ENCODE measurements at regions not wholly inside any gene's neighbourhood (a gene's known extent, or its start where the extent isn't known, plus 50 kb on each side); places are given as distances from the start of the nearest gene placed in this dataset.

DNA sequence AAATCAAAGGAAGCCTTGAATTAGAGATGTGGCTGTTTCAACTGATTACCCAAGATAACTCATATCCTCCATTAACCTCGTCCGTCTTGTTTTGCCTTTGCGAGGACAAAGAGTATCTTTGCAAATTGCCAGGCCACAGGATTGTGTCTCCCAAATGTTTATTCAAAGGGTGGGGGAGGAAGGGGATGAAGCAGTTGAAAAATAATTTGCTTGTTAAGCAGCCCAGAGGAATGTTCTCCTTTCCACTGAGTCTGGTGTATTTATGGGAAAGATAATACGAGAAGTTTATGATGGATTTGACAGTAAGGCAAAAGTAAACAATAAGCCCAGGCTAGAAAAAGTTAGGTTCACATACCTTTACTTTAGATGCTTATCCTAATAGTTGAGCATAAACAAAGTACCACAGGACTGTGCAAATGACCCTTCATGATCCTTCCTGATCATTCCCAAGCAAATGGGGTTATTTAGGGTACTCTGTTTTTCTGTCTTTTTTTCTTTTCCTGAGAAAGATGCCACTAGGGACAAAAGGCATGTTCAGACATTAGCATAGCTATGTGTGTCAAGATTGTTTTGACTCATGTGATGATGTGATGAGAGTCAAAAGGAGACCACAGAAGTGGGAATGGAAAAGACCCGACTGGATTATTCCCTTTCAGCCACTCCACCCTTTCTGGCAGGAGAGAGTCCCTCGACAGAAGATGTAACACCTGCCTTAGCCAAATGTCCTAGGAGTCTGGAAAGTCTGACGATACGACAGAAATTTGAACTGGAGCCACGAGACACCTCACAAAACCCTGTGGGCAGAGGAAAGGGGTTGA, 243.0 kb upstream of the GLI3 start:
- no peak for DNase-seq

DNA sequence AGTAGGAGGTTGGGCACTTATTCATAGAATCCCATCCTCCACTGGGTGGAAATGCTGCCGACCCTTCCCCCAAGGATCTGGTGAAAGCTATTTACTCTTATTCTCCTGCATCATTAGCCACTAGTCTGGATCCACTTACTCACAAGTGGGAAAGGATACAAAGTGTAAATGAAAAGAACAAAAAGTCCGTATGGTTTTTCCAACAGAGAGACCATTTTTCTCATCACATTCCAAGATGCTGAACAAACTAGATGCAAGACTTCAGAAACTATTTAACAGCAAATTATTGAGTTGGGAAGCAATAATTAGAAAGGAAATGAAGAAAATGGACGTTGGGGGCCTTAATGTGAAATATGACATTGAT, 242.4 kb upstream of the GLI3 start:
- DNase-seq = no peak

DNA sequence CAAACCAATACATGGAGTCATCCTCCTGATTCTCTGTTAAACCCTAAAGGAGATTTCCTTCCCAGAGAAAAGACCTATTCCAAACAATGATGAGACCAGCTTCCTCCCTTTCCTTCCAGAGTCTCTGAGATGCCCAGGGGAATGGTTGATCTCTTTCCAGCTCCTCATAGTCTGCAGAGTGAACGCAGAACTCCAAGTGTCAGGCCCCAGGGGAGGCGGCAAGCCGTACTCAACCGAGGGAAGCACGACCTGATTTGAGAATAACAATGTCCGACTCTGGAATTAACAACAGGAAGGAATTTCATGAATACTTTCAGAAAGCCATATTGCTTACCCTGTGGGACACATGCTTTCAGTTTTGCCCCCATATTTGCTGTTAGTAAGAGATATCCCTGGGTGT, 241.7 kb upstream of the GLI3 start:
- no peak for DNase-seq

DNA sequence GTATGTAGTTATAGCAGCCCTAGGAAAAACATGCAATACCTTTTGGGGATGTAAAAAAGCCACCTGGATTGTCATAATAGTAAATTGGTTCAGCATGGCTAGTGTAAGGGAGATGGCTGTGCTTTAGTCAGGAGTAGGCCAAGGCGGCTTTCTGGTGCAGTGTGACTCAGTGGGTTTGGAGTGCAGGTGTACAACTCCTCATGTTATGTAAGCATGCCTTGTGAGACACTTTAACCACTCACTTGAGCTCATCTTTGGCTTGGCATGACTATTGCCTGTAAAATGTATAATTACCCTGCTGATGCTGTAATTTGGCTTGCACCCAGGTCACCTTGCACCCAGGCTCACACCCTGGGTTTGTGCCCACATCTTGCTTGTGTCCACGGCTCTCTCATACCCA, 239.2 kb upstream of the GLI3 start:
- DNase-seq = no peak

DNA sequence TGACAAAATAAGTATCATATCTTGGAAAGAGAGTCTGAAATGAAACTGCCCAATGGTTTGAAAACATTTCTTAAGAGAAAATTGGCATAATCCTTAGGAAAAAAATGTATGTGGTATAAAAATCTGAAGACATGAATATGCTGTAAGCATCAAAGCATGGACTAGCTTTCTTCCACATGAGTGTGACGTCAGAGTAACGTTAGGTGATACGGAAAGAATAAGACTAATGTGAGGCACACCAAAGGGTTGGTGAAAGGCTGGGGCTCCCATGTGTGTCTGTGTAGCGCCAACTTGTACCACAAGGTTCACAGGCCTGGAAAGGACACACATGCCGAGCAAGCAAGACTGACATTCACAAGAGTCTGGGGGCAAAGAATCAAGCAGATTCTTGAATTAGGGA, 238.1 kb upstream of the GLI3 start:
- DNase-seq = no peak

DNA sequence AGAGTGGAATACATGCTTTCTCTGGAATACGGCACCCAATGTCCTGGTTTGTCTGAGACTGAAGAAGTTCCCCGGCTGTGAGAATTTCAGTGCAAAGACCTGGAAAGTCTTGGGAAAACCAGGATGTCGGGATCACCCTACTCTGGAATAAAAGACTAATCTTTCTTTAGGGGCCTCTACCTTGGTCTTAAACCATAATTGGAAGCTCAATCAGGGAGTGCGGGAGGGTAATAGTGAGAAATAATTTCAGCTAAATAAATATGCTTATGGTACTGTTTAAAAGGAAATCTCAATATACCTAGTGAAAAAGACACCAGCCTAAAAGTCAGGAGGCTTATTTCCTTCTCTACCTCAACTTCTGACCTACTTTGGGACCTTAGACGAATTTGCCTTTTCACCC, 236.1 kb upstream of the GLI3 start:
- DNase-seq = no peak

DNA sequence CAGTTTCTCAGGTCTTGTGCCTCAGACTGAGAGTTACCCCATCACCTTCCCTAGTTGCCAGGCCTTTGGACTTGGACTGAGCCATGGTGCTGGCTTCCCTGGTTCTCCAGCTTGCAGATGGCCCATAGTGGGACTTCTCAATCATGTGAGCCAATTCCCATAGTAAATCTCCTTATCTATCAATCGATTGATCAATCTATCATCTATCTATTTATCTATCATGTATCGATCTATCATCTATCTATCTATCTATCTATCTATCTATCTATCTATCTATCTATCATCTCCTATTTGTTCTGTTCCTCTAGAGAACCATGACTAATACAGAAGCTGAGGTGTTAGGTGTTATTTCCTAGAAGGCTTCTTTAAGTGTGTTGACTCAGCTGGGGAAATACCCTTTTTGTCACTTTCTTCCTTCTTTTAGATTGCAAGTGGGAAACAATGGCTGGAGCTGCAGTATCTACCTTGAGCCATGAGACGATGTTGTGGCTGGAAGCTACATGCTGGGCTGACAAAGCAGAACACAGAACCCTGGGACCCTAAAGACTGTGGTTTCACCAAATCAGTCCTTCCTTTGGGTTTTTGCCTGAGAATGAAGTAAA, 234.7 kb upstream of the GLI3 start:
- no peak for DNase-seq

DNA sequence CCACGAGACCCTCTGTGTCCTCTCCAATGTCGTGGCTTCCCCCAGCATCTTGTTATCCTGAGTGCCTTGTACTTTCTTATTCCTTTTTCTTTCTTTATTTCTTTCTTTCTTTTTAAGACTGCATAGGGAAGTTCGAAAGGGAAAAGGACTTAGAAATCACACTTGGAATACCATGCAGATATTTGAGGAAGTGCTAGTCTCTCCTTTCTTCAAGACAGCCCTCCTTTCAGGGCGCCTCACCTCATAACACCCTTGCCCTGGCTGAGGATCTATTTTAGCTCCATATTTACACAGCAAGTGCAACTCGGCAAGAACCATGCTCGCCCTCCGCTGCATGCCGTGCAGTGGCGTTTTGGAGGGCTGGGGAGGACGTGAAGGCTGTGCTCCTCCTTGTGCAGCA, 232.3 kb upstream of the GLI3 start:
- no peak for DNase-seq

DNA sequence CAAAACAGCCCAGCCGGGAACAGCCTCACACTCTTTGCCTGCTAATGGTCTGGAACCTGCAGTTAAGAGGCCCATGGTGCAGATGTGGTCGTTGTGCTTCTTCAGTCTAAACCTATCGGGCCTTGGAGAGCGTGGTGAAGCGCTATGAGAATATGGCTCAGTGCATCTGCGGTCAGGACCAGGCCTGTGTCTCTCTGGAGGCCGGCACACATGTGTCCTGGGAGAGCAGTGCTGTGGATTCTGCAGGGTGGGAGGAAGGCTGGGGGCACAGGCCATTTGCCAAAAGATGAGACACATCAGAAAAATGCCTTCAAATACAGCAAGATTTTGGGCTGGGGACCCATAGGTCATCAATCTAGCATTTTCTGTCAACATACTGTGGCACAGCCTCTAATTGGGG, 231.5 kb upstream of the GLI3 start:
- no peak for DNase-seq

DNA sequence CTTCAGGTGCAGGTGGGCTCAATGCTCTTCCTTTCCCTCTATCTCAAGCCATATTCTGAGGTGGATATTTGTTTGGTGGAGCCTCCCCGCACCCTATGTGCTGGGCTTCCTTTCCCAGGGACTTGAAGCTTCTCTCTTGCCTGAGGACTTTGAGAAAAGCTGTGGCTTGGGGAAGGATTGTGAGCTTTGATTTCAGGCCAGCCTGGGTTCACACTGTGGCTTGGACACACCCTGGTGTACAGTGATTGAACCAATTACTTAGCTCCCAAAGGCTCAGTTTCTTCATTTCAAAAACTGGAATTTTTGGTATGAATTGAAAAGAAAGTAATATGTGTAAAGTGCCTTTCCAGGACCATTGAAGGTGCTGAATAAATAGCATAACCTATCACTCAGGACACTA, 224.5 kb upstream of the GLI3 start:
- no peak for DNase-seq

DNA sequence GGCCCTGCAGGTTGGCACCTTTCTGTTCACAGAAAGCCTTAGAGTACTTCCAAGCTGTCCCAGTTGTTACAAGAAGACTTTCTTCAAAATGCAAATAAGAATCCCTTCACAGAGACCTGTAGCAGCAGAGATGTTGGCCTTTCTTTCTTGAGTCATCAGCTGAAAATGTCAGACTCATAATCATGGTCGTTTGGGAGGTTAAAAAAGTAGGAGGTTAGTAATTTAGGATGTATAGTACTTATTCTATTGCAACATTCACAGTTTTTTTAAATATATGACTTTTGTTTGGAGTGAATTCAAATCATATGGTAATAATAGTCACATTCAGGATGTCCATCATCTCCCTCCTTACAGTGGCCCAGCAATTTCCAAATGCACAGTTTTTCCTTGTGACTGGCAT, 223.9 kb upstream of the GLI3 start:
- DNase-seq = no peak

DNA sequence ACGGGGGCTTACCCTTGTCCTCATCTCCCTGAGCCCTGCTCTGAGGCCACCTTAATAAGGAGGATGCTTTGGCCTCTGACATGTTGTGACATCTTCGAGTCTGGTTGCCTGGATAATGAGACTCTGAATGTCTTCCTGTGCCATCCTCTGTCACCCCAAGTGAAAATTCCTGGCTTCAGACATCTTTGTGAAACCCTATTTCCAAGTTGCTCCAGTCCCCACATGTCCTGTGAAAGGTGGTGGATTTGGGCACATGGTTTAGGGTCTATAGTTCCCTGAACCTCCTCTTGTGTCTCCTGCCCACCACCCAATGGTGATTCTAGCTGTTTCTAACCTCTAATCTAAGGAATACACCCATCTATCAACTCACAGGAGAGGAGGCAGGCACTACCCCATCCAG, 223.1 kb upstream of the GLI3 start:
- no peak for DNase-seq

DNA sequence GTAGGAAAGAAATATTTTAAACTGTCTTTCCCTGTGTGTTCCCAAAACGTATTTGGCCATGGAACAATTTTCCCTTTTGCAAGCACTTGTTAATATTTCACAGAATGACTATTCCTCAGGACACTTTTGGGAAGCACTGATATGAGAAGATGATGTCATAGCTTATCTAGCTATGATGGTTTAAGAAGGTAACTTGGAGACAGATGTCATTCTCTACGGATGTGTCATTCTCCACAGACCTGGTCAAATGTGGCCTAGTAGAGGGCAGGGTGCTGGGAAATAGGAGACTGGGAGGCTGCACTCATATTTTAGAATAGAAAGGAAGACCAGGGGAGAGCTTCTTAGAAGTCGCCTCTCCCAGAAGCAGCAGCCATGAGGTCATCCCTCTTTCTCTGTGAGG, 220.7 kb upstream of the GLI3 start:
- DNase-seq = no peak

DNA sequence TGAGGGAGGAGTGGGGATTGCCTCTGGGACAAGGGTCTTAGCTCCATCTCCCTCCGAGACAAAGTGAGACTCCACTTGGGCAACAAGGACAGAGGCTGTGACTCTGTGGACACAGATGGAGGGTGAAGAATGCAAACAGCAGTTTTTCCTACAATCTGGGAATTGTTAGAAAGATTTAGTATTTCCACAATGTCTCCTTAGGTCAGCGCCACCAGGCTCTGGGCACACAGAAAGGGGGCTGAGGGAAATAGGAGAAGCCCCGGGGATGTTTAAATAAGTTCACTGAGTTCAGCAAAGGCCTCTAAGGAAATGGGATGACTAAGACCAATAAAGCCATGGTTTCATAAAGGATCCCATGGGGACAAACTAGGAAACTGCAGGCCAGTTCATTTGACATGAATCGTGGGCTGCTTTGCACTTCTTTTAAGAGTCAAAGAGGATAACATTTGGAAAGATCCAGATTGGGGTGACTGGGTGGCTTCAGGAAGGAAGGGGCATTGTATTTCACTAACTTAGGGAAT, 219.8 kb upstream of the GLI3 start:
- DNase-seq = no peak

DNA sequence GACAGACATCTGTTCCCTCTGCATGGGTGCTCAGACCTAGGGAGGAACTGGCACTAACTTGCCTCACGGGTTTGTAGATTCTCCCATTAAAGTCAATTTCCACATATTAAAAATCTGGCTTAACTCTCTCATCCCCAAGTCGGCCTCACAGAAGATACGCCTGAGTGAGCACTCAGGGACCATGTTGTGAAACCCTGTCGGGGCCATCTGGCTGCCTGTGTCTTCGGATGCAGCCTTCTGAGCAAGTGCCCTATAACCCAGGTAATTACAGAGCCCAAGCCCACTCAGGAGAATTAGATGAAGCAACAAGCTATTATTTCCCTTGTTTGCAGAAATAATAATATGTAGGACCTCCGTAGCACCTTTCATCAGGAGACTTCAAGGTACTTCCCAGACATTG, 219.3 kb upstream of the GLI3 start:
- no peak for DNase-seq

DNA sequence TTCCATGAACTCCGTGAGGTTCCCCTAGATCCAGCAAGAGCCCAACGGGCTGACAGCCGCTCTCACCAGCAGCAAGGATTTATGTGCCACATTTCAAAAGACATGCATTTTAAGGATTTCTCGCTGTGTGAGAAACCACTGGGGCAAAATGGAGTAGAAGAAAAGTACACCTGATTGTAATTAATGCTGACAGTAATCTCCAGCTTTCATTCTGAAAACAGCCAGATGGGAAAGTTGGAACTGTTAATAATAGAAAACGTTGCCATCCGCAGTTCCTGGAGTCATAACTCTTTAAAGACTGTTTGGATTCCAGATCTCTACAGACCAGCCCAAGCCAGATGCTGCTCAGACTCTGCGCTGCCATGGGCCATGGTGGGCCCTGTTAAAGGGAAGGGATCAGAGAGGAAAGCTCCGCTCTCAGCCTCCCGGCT, 216.9 kb upstream of the GLI3 start:
- no peak for DNase-seq

DNA sequence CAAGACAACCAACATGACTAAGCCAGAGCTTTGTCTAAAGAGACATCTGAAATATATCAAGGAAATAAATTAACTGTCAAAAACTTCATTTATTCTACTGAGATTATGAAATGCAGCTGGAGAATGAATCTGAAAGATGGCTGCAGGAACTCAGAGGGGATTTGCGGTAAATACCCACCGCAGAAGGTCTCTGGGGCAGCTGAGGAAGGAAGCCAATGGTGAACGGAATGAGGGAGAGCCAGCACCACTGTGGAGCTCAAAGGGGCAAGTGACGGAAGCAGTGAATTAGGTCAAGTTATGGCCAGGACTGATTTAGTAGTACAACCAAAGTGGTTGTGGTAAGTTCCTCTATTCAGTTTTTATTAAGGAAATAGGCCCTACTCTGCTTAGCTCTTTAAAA, 215.3 kb upstream of the GLI3 start:
- no peak for DNase-seq

DNA sequence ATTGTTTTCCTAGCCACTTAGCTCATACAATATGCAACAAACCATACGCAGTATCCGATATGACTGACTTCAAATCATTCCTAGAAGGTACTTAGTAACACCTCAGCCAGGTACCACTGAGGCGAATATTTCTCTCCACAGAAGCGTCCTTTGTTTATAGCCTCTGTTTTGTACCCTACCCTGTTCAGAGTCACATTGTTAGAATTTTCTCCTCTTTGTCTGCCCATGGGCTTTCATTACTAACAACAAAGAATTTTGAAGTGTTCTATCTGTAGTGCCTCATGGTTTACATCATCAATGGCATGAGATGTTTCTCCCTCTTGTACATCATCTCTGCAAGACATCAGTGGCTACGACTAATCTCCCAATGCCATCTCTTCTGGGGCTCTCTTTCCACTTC, 212.4 kb upstream of the GLI3 start:
- no peak for DNase-seq

DNA sequence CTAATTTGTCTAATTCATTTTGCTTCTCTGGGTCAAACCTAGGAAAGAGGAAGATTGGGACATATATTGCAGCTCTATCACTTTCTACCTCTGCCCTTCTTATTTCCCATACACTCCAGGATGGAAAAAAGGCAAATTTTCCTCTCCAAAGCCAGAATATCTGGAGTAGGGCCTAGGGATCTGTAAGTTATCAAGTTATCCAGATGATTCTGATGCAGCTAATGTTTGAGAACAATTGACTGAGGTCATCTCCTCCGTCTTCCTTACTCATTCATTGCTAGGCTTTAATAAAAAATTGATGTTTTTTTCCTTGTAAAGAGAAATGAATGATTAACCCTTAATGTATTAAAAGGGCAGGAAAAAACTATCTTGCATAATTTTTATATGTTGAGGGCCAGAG, 211.9 kb upstream of the GLI3 start:
- no peak for DNase-seq

DNA sequence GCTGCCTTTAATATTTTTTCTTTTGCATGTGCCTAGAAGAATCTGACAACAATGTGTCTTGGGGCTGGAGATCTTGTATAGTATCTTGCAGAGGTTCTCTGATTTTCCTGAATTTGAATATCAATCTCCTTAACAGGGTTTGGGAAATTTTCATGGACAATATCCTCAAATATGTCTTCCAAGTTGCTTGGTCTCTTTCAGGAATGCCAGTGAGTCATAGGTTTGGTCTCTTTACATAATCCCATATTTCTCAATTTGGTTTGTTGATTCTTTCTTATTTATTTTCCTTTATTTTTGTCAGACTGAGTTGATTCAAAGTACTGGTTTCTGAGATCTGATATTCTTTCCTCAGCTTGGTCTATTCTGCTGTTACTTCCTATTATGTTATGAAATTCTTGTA, 208.7 kb upstream of the GLI3 start:
- no peak for DNase-seq

DNA sequence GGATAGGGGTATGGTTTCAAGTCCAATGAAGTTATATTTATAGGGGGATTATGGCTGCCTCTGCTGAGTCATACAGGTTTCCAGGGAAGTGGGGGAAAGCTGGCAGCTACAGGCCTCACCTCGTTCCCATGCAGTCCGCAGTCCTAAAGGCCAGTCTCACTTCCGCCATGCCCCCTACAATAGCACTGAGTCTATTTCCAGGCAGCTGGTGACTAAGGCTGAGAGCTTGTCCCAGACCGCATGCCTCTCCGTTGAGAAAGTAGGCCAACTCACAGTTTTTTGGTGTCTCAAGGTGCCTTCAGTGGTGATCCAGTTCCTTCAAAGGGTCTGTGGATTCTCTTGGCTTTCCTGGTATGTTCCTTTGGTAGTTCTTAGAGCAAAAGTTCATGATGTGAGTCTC, 203.9 kb upstream of the GLI3 start:
- DNase-seq = no peak

DNA sequence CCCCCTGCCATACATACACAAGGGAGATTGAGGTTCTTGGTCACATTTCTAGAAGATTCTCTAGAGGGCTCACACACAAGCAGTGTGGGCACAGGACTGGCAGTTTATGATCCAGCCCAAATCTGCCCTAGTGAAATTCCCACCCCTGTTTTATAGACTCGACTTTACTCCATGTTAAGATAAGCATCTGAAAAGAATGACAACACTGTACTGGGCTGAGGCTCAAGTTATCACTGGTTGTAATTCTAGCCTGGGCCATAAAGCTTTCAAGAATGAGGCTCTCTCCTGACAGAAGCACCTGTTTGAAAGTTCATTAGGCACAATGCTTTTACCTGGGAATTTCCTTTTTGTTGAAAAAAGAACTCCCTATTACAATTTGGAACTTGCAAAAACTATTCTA, 195.6 kb upstream of the GLI3 start:
- DNase-seq = no peak

DNA sequence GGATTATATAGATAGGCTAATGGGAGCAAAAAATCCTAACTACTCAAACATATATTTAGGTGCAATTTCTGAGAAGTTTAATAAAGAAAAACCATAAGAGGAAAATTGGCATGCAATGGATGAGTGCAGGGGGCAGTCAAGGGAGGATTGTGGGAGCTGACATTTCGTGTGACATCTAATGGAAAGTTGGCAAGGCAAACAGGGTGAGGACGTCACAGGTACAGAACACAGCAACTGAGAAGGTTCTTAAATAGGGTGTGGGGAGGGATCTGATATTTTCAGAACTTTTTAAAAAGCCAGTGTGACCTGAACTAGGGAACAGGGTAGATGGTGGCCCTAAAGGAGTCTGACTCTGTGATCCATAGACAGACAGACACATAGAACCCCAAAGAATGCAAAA, 194.9 kb upstream of the GLI3 start:
- DNase-seq = no peak

DNA sequence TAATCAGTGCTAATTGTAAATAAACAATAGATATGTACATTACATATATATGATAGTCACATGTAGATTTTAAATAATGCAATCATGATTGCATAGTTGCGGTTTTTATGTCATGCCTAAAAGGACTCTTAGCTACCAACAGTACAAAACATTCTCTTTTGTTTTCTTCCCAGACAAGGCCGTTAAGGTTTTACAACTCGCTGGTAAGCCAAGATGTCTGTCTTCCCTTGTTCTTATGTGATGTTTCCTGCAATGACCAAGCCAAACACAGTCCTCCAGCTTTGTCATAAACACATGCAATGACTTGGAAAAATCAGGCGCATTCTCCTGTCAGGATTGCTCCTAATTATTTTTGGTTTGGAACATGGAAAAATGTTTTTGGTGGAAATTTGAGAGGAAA, 192.3 kb upstream of the GLI3 start:
- no peak for DNase-seq

DNA sequence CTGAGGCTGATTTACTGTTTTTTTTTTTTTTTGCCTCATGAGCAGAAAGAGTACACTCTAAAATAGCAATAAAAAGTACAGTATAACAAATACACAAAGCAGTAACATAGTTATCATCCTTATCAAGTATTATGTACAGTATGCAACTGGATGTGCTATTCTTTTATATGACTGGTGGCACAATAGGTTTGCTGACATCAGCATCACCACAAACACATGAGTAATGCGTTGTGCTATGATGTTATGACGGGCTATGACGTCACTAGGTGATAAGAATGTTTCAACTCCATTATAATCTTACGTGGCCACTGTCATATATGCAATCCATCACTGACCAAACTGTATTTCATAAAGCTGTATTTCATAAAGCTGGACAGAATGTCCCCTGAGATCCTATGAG, 189.2 kb upstream of the GLI3 start:
- no peak for DNase-seq
